Neural cell (in vitro differentiated cells): ENCODE measurements at regions not wholly inside any gene's neighbourhood (a gene's known extent, or its start where the extent isn't known, plus 50 kb on each side); places are given as distances from the start of the nearest gene placed in this dataset.

ENCODE experiments used
- H2AFZ ChIP-seq: fragments of 200-600, 300-800 bp; sonication (generic), shearing (Covaris generic); 2 replicates; pipeline ENCODE4 v1.6.0; 2014; ENCODE audit warnings: low read depth, mild to moderate bottlenecking, antibody characterized with exemption, low read length, moderate library complexity
- H3F3A ChIP-seq: fragments of 200-600 bp; shearing (Covaris generic); 2 replicates; pipeline ENCODE4 v1.6.1; 2016; ENCODE audit warnings: mild to moderate bottlenecking, moderate library complexity, mixed read lengths, antibody characterized with exemption, low read length; ENCODE audit not compliant: insufficient read depth, poor library complexity, severe bottlenecking
- H3K27ac ChIP-seq: fragments of 200-600, 300-800 bp; sonication (generic), shearing (Covaris generic); 2 replicates; pipeline ENCODE4 v1.5.1; 2014; ENCODE audit warnings: mild to moderate bottlenecking, low read length, moderate library complexity
- H3K27me3 ChIP-seq: fragments of 300-800, 200-600 bp; sonication (generic), shearing (Covaris generic); 2 replicates; pipeline ENCODE4 v1.6.0; 2014; ENCODE audit warnings: mild to moderate bottlenecking, low read depth, low read length, moderate library complexity; ENCODE audit not compliant: insufficient read depth
- H3K36me3 ChIP-seq: fragments of 300-800, 200-600 bp; sonication (generic), shearing (Covaris generic); 2 replicates; pipeline ENCODE4 v1.5.1; 2014; ENCODE audit warnings: mild to moderate bottlenecking, antibody characterized with exemption, low read length, moderate library complexity; ENCODE audit not compliant: insufficient read depth
- H3K4me2 ChIP-seq: fragments of 300-800, 200-600 bp; sonication (generic), shearing (Covaris generic); 2 replicates; pipeline ENCODE4 v1.6.0; 2014; ENCODE audit warnings: mild to moderate bottlenecking, low read length
- H3K4me3 ChIP-seq: fragments of 300-800, 200-600 bp; sonication (generic), shearing (Covaris generic); 2 replicates; pipeline ENCODE4 v1.5.1; 2014; ENCODE audit warnings: mild to moderate bottlenecking, low read length, moderate library complexity
- H3K79me2 ChIP-seq: fragments of 200-600 bp; shearing (Covaris generic); replicated peaks from 2 replicates; pipeline ENCODE4 v1.6.0; 2014; ENCODE audit warnings: mild to moderate bottlenecking, low read length, moderate library complexity; ENCODE audit not compliant: insufficient read depth
- H3K9ac ChIP-seq: fragments of 300-800, 200-600 bp; sonication (generic), shearing (Covaris generic); 2 replicates; pipeline ENCODE4 v1.6.1; 2016; ENCODE audit warnings: mild to moderate bottlenecking, low read length, mixed read lengths
- H3K9me2 ChIP-seq: fragments of 200-600 bp; shearing (Covaris generic); 2 replicates; pipeline ENCODE4 v1.6.1; 2016; ENCODE audit warnings: mild to moderate bottlenecking, low read length, mixed read lengths; ENCODE audit not compliant: insufficient read depth
- H3K9me3 ChIP-seq: fragments of 200-600, 300-800 bp; sonication (generic), shearing (Covaris generic); 2 replicates; pipeline ENCODE4 v1.6.1; 2016; ENCODE audit warnings: mild to moderate bottlenecking, mixed run types, low read length, moderate library complexity, mixed read lengths
- H4K20me1 ChIP-seq: fragments of 200-600 bp; shearing (Covaris generic); 2 replicates; pipeline ENCODE4 v1.6.1; 2016; ENCODE audit warnings: mild to moderate bottlenecking, mixed run types; ENCODE audit not compliant: insufficient read depth
- CTCF ChIP-seq: fragments of 450-650 bp; IDR thresholded peaks from 2 replicates; pipeline ENCODE4 v1.5.1; 2014; ENCODE audit warnings: antibody characterized with exemption, mild to moderate bottlenecking, moderate library complexity; ENCODE audit not compliant: poor library complexity, severe bottlenecking
- EP300 ChIP-seq: fragments of 450-650 bp; conservative IDR thresholded peaks from 2 replicates; pipeline ENCODE4 v1.6.1; 2014; ENCODE audit warnings: antibody characterized with exemption, mild to moderate bottlenecking, moderate library complexity; ENCODE audit not compliant: poor library complexity, severe bottlenecking
- EZH2 ChIP-seq: fragments of 200-600, 300-800 bp; shearing (Covaris generic), sonication (generic); IDR thresholded peaks from 2 replicates; pipeline ENCODE4 v1.6.1; 2014; ENCODE audit warnings: antibody characterized with exemption, low read length, borderline replicate concordance, mild to moderate bottlenecking; ENCODE audit not compliant: insufficient read depth, poor library complexity, severe bottlenecking
- MXI1 ChIP-seq: fragments of 450-650 bp; conservative IDR thresholded peaks from 2 replicates; pipeline ENCODE4 v1.6.1; 2014; ENCODE audit warnings: antibody characterized with exemption, mild to moderate bottlenecking; ENCODE audit not compliant: poor library complexity, severe bottlenecking
- POLR2AphosphoS5 ChIP-seq: IDR thresholded peaks from 2 replicates; pipeline ENCODE4 v1.6.1; 2012
- RAD21 ChIP-seq: fragments of 450-650 bp; conservative IDR thresholded peaks from 2 replicates; pipeline ENCODE4 v1.6.1; 2014; ENCODE audit warnings: antibody characterized with exemption, mild to moderate bottlenecking, moderate library complexity
- REST ChIP-seq: IDR thresholded peaks from 2 replicates; pipeline ENCODE4 v1.6.1; 2012; ENCODE audit warnings: borderline replicate concordance
- SMC3 ChIP-seq: fragments of 450-650 bp; conservative IDR thresholded peaks from 2 replicates; pipeline ENCODE4 v1.6.1; 2014; ENCODE audit warnings: antibody characterized with exemption, mild to moderate bottlenecking, moderate library complexity; ENCODE audit not compliant: poor library complexity
- TAF1 ChIP-seq: IDR thresholded peaks from 2 replicates; pipeline ENCODE4 v1.6.1; 2012; ENCODE audit warnings: low read depth

- Histone ChIP-seq H3K4me2 (no peak overlapping the region), H2AFZ (no peak overlapping the region), H4K20me1 (no peaks in the 10 kb centered on the region), H3K9me2 (no peaks in the 10 kb centered on the region), H3K4me3 (no peak overlapping the region), H3K27me3 (no peaks in the 10 kb centered on the region), H3K9me3 (no peaks in the 10 kb centered on the region), H3K79me2 (no peaks in the 10 kb centered on the region), H3K36me3 (no peaks in the 10 kb centered on the region), H3F3A (no peaks in the 10 kb centered on the region), H3K27ac (no peak overlapping the region), H3K9ac (no peak overlapping the region)
- TF ChIP-seq EP300, result no peak
- no peak for TF ChIP-seq MXI1
Measured at GRCh38 chr3:193055352-193055751, 137.7 kb upstream of the MB21D2 start.

- Histone ChIP-seq H3K27me3 (no peaks in the 10 kb centered on the region), H3K4me3 (no peak overlapping the region), H3K9me3 (no peaks in the 10 kb centered on the region), H3K36me3 (no peaks in the 10 kb centered on the region), H4K20me1 (no peaks in the 10 kb centered on the region), H3K9me2 (no peaks in the 10 kb centered on the region), H2AFZ (no peak overlapping the region), H3K79me2 (no peaks in the 10 kb centered on the region), H3K9ac (no peak overlapping the region), H3K27ac (no peak overlapping the region), H3K4me2 (no peak overlapping the region), H3F3A (no peaks in the 10 kb centered on the region)
- no peak for TF ChIP-seq SMC3
- no peak for TF ChIP-seq EP300
- no peak for TF ChIP-seq EZH2
- TF ChIP-seq REST, result no peak
- no peak for TF ChIP-seq TAF1
- no peak for TF ChIP-seq POLR2AphosphoS5
- TF ChIP-seq RAD21, result no peak
- no peak for TF ChIP-seq CTCF
- no peak for TF ChIP-seq MXI1
Measured at GRCh38 chr3:193057616-193058015, 140.0 kb upstream of the MB21D2 start.
